NCI-H1417 (cell line): ENCODE measurements at regions not wholly inside any gene's neighbourhood (a gene's known extent, or its start where the extent isn't known, plus 50 kb on each side); places are given as distances from the start of the nearest gene placed in this dataset.
"Not testable (repeated sequence)": the region's sequence is repeated elsewhere in the genome, so short reads cannot be mapped to it uniquely, and the experiment has no call there.

ENCODE experiments used
- DNase-seq, 3 experiments: peaks; one replicate each; lab custom pipeline; 2025; lab: John Stamatoyannopoulos, UW

- no peak for DNase-seq
Measured at GRCh38 chr10:59454171-59454919, 92.0 kb upstream of the FAM13C start.

- no peak for DNase-seq
Measured at GRCh38 chr10:59448616-59449015, 86.3 kb upstream of the FAM13C start.

- DNase-seq = no peak
Measured at GRCh38 chr10:59435707-59436106, 73.4 kb upstream of the FAM13C start.

- no peak for DNase-seq
Measured at GRCh38 chr10:59434463-59435321, 72.3 kb upstream of the FAM13C start.

GRCh38 chr10:59433720-59434428 lies 71.5 kb upstream of the FAM13C start:
- DNase-seq = no peak

- peak in 2 of 3 experiments; percentile 0 to 8 for DNase-seq
Measured at GRCh38 chr10:59432207-59432900, 70.0 kb upstream of the FAM13C start.

GRCh38 chr10:59413795-59414194 lies 51.4 kb upstream of the FAM13C start:
- not testable (repeated sequence) for DNase-seq
